Fibroblast of mammary gland (primary cell): ENCODE measurements at regions not wholly inside any gene's neighbourhood (a gene's known extent, or its start where the extent isn't known, plus 50 kb on each side); places are given as distances from the start of the nearest gene placed in this dataset.
"Not testable (repeated sequence)": the region's sequence is repeated elsewhere in the genome, so short reads cannot be mapped to it uniquely, and the experiment has no call there.

Source experiments
- DNase-seq: peaks from one replicate; pipeline ENCODE4 v3.0.0-alpha.2; 2010; ENCODE audit warnings: low read depth
- H3K4me3 ChIP-seq: 2 replicates; pipeline ENCODE4 v1.5.1; 2011; ENCODE audit warnings: low read depth, mild to moderate bottlenecking, low read length, moderate library complexity; ENCODE audit not compliant: control insufficient read depth
- CTCF ChIP-seq: conservative IDR thresholded peaks from 2 replicates; pipeline ENCODE4 v1.5.1; 2011; ENCODE audit warnings: low read depth, low read length, inconsistent platforms; ENCODE audit not compliant: control insufficient read depth, insufficient read depth

GRCh38 chr7:106535234-106535932 lies 125.6 kb downstream of the CCDC71L start:
- H3K4me3 ChIP-seq = no peak overlapping the region
- TF ChIP-seq CTCF = no peak
- DNase-seq = peak; percentile 45

- no peak for TF ChIP-seq CTCF
- H3K4me3 ChIP-seq = no peak overlapping the region
- no peak for DNase-seq
Observed at GRCh38 chr7:106534271-106534846, 126.6 kb downstream of the CCDC71L start.

- DNase-seq = peak; percentile 47
- H3K4me3 ChIP-seq = not testable (repeated sequence)
Observed at GRCh38 chr7:106530183-106530582, 130.8 kb downstream of the CCDC71L start.

- not testable (repeated sequence) for H3K4me3 ChIP-seq, DNase-seq
Observed at GRCh38 chr7:106526617-106527016, 134.3 kb downstream of the CCDC71L start.

- H3K4me3 ChIP-seq = no peak overlapping the region
- TF ChIP-seq CTCF = no peak
- no peak for DNase-seq
Observed at GRCh38 chr7:106524690-106525059, 136.3 kb downstream of the CCDC71L start.

GRCh38 chr7:106523482-106523881 lies 137.5 kb downstream of the CCDC71L start:
- no peak for DNase-seq
- H3K4me3 ChIP-seq = no peak overlapping the region
- TF ChIP-seq CTCF = no peak

- no peak for DNase-seq
- no peak for TF ChIP-seq CTCF
- H3K4me3 ChIP-seq = no peak overlapping the region
Observed at GRCh38 chr7:106522696-106523095, 138.3 kb downstream of the CCDC71L start.

GRCh38 chr7:106521541-106521940 lies 139.4 kb downstream of the CCDC71L start:
- no peak for DNase-seq
- TF ChIP-seq CTCF = no peak
- H3K4me3 ChIP-seq = no peak overlapping the region
